H1 (cell line): ENCODE measurements at regions not wholly inside any gene's neighbourhood (a gene's known extent, or its start where the extent isn't known, plus 50 kb on each side); places are given as distances from the start of the nearest gene placed in this dataset.

Experiments used
- CTCF ChIP-seq, 3 experiments: IDR thresholded peaks; 1 replicate in 2 of 3; 2 replicates in 1 of 3; pipeline versions ENCODE4 v1.5.1 to v1.6.1; 2011; ENCODE audit warnings: low read length in 3 of 3, mild to moderate bottlenecking in 3 of 3, inconsistent platforms in 2 of 3, low read depth in 1 of 3, moderate library complexity in 1 of 3; ENCODE audit not compliant: insufficient read depth in 1 of 3; ENCODE audit errors: control extremely low read depth in 1 of 3
- EP300 ChIP-seq, 2 experiments: IDR thresholded peaks; 1 replicate in 1 of 2; 2 replicates in 1 of 2; pipeline ENCODE4 v1.6.1; 2011 to 2012; ENCODE audit warnings: low read depth in 2 of 2, low read length in 2 of 2, mild to moderate bottlenecking in 2 of 2, borderline replicate concordance in 1 of 2, inconsistent platforms in 1 of 2, moderate library complexity in 1 of 2
- EZH2 ChIP-seq: fragments of 200-600 bp; sonication (generic); IDR thresholded peaks from 2 replicates; pipeline ENCODE4 v1.7.1; 2012; ENCODE audit warnings: low read depth, mild to moderate bottlenecking, moderate library complexity, low read length, inconsistent platforms; ENCODE audit not compliant: severe bottlenecking
- GABPA ChIP-seq: IDR thresholded peaks from 2 replicates; pipeline ENCODE4 v1.6.1; 2011; ENCODE audit warnings: mild to moderate bottlenecking, low read length, moderate library complexity, borderline replicate concordance; ENCODE audit not compliant: insufficient read depth
- GTF2F1 ChIP-seq: IDR thresholded peaks from 2 replicates; pipeline ENCODE4 v1.6.1; 2012; ENCODE audit warnings: low read depth, low read length, improper control_type of control experiment, borderline replicate concordance
- NRF1 ChIP-seq: IDR thresholded peaks from 2 replicates; pipeline ENCODE4 v1.6.1; 2011; ENCODE audit warnings: mild to moderate bottlenecking, low read depth, low read length, improper control_type of control experiment
- POLR2AphosphoS5 ChIP-seq: IDR thresholded peaks from 2 replicates; pipeline ENCODE4 v1.6.1; 2011; ENCODE audit warnings: low read depth, low read length
- RXRA ChIP-seq: IDR thresholded peaks from 2 replicates; pipeline ENCODE4 v1.6.1; 2011; ENCODE audit warnings: low read depth, mild to moderate bottlenecking, low read length, moderate library complexity; ENCODE audit not compliant: insufficient read depth
- SP4 ChIP-seq: IDR thresholded peaks from 2 replicates; pipeline ENCODE4 v1.6.1; 2012; ENCODE audit warnings: low read length, inconsistent platforms

GRCh38 chr5:92505145-92505544 is 1075.9 kb downstream of the NR2F1-AS1 start:
- TF ChIP-seq RXRA (no peak), CTCF (IDR thresholded peaks at IDR 0.05; ENCODE audit: control extremely low read depth in 1 of 3, insufficient read depth in 1 of 3, low read depth in 1 of 3, low read length in 3 of 3) (no peak), GTF2F1 (no peak), GABPA (no peak), SP4 (no peak), EP300 (IDR thresholded peaks at IDR 0.05; ENCODE audit: borderline replicate concordance in 1 of 2, low read depth in 2 of 2, low read length in 2 of 2) (no peak), NRF1 (no peak), POLR2AphosphoS5 (no peak), EZH2 (no peak)
